NAMALWA (cell line): ENCODE measurements at regions not wholly inside any gene's neighbourhood (a gene's known extent, or its start where the extent isn't known, plus 50 kb on each side); places are given as distances from the start of the nearest gene placed in this dataset.
A peak's percentile ranks its signal among the peaks of the same experiment; 100 is the strongest.

ENCODE experiments used
- DNase-seq: peaks from one replicate; pipeline ENCODE4 v3.0.0-alpha.2; 2015; ENCODE audit warnings: low spot score

GRCh38 chr2:19543663-19544383, 185.4 kb upstream of the OSR1 start:
- no peak for DNase-seq

GRCh38 chr2:19542796-19543662, 184.6 kb upstream of the OSR1 start:
- DNase-seq = no peak

- DNase-seq = peak; percentile 2
Measured at GRCh38 chr2:19541884-19542283, 183.5 kb upstream of the OSR1 start.

GRCh38 chr2:19540739-19541525, 182.5 kb upstream of the OSR1 start:
- DNase-seq = no peak

- no peak for DNase-seq
Measured at GRCh38 chr2:19538411-19538963, 180.1 kb upstream of the OSR1 start.

GRCh38 chr2:19536136-19536535, 177.7 kb upstream of the OSR1 start:
- no peak for DNase-seq

GRCh38 chr2:19532547-19533196, 174.2 kb upstream of the OSR1 start:
- DNase-seq = no peak

- no peak for DNase-seq
Measured at GRCh38 chr2:19529677-19530076, 171.3 kb upstream of the OSR1 start.

- no peak for DNase-seq
Measured at GRCh38 chr2:19527771-19528170, 169.3 kb upstream of the OSR1 start.

GRCh38 chr2:19525313-19525712, 166.9 kb upstream of the OSR1 start:
- DNase-seq = no peak

- no peak for DNase-seq
Measured at GRCh38 chr2:19519045-19519444, 160.6 kb upstream of the OSR1 start.

GRCh38 chr2:19507137-19507536, 148.7 kb upstream of the OSR1 start:
- DNase-seq = no peak

GRCh38 chr2:19505199-19506136, 147.0 kb upstream of the OSR1 start:
- DNase-seq = no peak

GRCh38 chr2:19504400-19505198, 146.2 kb upstream of the OSR1 start:
- DNase-seq = no peak

- no peak for DNase-seq
Measured at GRCh38 chr2:19503915-19504314, 145.5 kb upstream of the OSR1 start.

- no peak for DNase-seq
Measured at GRCh38 chr2:19503406-19503805, 145.0 kb upstream of the OSR1 start.

- no peak for DNase-seq
Measured at GRCh38 chr2:19500126-19500525, 141.7 kb upstream of the OSR1 start.

GRCh38 chr2:19496646-19497045, 138.2 kb upstream of the OSR1 start:
- DNase-seq = no peak

- DNase-seq = no peak
Measured at GRCh38 chr2:19494241-19494640, 135.8 kb upstream of the OSR1 start.

GRCh38 chr2:19491796-19492195, 133.4 kb upstream of the OSR1 start:
- DNase-seq = no peak
